Stomach (tissue), 8 donors: ENCODE measurements at regions not wholly inside any gene's neighbourhood (a gene's known extent, or its start where the extent isn't known, plus 50 kb on each side); places are given as distances from the start of the nearest gene placed in this dataset.

ENCODE experiments used
- DNase-seq, 2 donors: peaks; one replicate each; pipeline versions ENCODE4 v3.0.0 to v3.0.0-alpha.2; 2013 to 2019
- H3K27ac ChIP-seq, 5 donors: fragments of 200-600 bp in 4 of 5; sonication (generic) in 4 of 5; one replicate each; pipeline ENCODE4 v1.5.1; 2013 to 2019; ENCODE audit warnings: mild to moderate bottlenecking in 1 of 5, moderate library complexity in 1 of 5
- H3K27me3 ChIP-seq, 3 donors: fragments of 200-600 bp; sonication (generic); one replicate each; pipeline ENCODE4 v1.5.1; 2017 to 2019; ENCODE audit warnings: mixed run types in 1 of 3
- H3K36me3 ChIP-seq, 4 donors: fragments of 200-600 bp; sonication (generic); 1 replicate in 3 of 4; 2 replicates in 1 of 4; pipeline ENCODE4 v1.5.1; 2016 to 2019
- H3K4me1 ChIP-seq, 4 donors: fragments of 200-600 bp; sonication (generic); one replicate each; pipeline ENCODE4 v1.5.1; 2016 to 2019
- H3K4me3 ChIP-seq, 4 donors: fragments of 200-600 bp; sonication (generic) in 3 of 4; one replicate each; pipeline ENCODE4 v1.5.1; 2016 to 2019; ENCODE audit warnings: mild to moderate bottlenecking in 1 of 4
- H3K9me3 ChIP-seq, 4 donors: fragments of 200-600 bp; sonication (generic); one replicate each; pipeline ENCODE4 v1.5.1; 2016 to 2019
- EP300 ChIP-seq: sonication (generic); formaldehyde crosslinking; IDR thresholded peaks from one replicate; pipeline ENCODE4 v1.6.1; 2017; ENCODE audit warnings: antibody characterized with exemption
- POLR2A ChIP-seq, 4 donors: fragments of 450-650 bp; IDR thresholded peaks; one replicate each; pipeline ENCODE4 v1.6.1; 2016; ENCODE audit warnings: antibody characterized with exemption in 4 of 4, control low read depth in 2 of 4, mild to moderate bottlenecking in 1 of 4, moderate library complexity in 1 of 4
- POLR2AphosphoS5 ChIP-seq, 3 donors: sonication (generic); formaldehyde crosslinking; IDR thresholded peaks; one replicate each; pipeline ENCODE4 v1.6.1; 2016; ENCODE audit warnings: antibody characterized with exemption in 3 of 3
- WGBS, 5 donors: extraction: QIAGEN DNeasy Blood & Tissue Kit in 3 of 5; methylation state at CpG; one replicate each; pipeline versions ENCODE4 v1.1.5 to v1.1.7; 2013 to 2018; 5-methylcytosine and 5-hydroxymethylcytosine counted together
- intact Hi-C: fragments of 100-400 bp; cut with DNase I; formaldehyde crosslinking; loops from one replicate; pipeline ENCODE4 v1.15.1; 2023; ENCODE audit warnings: low total_unique reads
- TF ChIP-seq, protein P1 (sequence below), 7 experiments: fragments of 450-650 bp in 4 of 7; fragments of 200-600 bp in 3 of 7; sonication (generic) in 3 of 7; IDR thresholded peaks; one replicate each; pipeline ENCODE4 v1.5.1; 2016 to 2019; ENCODE audit warnings: antibody characterized with exemption in 7 of 7, control low read depth in 2 of 7, mild to moderate bottlenecking in 1 of 7
- donor health status: healthy with polysubstance abuse.
- donor health status: Bipolar disorder and iron deficiency.
- donor health status: healthy.

- no peak for TF ChIP-seq EP300
- TF ChIP-seq, protein P1, sequence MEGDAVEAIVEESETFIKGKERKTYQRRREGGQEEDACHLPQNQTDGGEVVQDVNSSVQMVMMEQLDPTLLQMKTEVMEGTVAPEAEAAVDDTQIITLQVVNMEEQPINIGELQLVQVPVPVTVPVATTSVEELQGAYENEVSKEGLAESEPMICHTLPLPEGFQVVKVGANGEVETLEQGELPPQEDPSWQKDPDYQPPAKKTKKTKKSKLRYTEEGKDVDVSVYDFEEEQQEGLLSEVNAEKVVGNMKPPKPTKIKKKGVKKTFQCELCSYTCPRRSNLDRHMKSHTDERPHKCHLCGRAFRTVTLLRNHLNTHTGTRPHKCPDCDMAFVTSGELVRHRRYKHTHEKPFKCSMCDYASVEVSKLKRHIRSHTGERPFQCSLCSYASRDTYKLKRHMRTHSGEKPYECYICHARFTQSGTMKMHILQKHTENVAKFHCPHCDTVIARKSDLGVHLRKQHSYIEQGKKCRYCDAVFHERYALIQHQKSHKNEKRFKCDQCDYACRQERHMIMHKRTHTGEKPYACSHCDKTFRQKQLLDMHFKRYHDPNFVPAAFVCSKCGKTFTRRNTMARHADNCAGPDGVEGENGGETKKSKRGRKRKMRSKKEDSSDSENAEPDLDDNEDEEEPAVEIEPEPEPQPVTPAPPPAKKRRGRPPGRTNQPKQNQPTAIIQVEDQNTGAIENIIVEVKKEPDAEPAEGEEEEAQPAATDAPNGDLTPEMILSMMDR (IDR thresholded peaks at IDR 0.05) = no peak
- no peak for TF ChIP-seq POLR2AphosphoS5 (IDR thresholded peaks at IDR 0.05)
- no peak for TF ChIP-seq POLR2A (IDR thresholded peaks at IDR 0.05)
- Histone ChIP-seq H3K27me3 (no peaks in the 10 kb centered on the region), H3K36me3 (no peaks in the 10 kb centered on the region), H3K27ac (peak overlapping the region in 1 of 5 donors; percentile 3), H3K9me3 (peaks cover 0 to 19% (median 4%) of the 10 kb centered on the region in 4 donors), H3K4me3 (no peak overlapping the region), H3K4me1 (peaks cover 0 to 12% (median 0%) of the 10 kb centered on the region in 4 donors)
- intact Hi-C loops = no loop called here
- DNase-seq = peak in 1 of 2 donors; percentile 30
- 42 to 67% (median 46%) methylated on average over 10 of the region's 10 CpGs for WGBS, 5 donors
Measured at GRCh38 chr14:89603938-89604480, 187.0 kb upstream of the FOXN3 start.

DNA sequence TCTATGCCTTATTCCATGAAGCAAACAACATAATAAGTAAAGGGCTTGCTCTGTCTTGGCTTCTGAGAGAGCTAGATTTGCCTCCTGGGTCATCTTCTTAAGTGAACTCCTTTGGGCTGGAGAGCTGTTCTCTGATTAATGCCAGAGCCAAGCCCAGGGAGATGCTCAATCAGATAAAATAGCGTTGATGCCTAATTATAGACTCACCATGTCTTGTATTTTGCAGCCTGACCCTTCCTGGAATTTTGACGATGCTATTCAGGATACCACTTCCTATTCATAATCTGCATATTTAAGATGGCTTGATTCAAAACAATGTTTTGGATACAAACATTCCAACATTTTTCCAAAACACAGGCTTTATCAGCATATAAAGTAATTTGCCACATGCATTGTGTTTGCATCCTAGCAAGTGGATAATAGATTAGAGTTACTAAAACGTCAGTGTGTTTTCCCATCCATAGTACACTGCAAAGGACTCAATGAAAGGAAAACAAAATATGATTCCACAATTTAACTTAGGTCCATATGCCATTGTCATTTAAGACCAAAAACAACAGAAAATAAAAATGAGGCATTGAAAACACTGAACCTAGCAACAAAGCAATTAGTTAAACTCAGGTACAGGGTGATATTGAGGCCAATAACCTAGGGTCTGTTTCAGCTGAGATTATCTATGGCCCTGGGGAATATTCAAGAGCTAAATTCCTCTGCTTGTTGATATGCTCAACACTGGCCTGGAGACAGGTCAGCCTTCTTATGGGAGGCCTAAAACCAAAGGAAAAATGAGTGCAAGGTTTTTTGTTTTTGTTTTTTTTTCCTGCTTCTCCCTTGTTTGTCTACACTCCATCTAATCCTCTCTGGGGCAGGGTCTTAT, 184.2 kb upstream of the FOXN3 start:
- no peak for DNase-seq
- 57 to 76% (median 66%) methylated on average over 3 of the region's 3 CpGs for WGBS, 5 donors
- Histone ChIP-seq H3K4me1 (peaks cover 0 to 12% (median 0%) of the 10 kb centered on the region in 4 donors), H3K36me3 (no peaks in the 10 kb centered on the region), H3K27me3 (no peaks in the 10 kb centered on the region), H3K27ac (no peak overlapping the region), H3K9me3 (peaks cover 9 to 36% (median 17%) of the 10 kb centered on the region in 4 donors), H3K4me3 (no peak overlapping the region)
- TF ChIP-seq POLR2A (IDR thresholded peaks at IDR 0.05) (no peak), EP300 (no peak), POLR2AphosphoS5 (IDR thresholded peaks at IDR 0.05) (no peak)
- TF ChIP-seq, protein P1 (IDR thresholded peaks at IDR 0.05) = no peak
- intact Hi-C loops = no loop called here

DNA sequence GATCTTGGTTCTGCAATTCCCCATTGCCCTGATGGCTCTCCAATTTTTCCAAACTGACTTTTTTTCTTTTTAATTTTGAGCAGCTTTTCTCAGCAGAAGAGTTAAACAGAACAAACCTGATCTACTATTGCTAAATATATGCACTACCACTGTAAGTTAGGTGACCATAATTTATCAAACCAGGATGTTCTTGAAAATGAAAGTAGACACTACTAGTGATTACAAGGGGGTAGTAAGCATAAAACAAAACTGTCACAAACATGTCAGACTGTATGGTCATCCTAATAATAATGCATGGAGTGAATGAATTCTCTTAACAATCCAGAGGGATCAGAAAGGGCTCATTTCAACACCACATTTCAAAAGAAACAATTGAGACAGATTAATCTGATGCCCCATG, 183.0 kb upstream of the FOXN3 start:
- Histone ChIP-seq H3K9me3 (peaks cover 9 to 30% (median 17%) of the 10 kb centered on the region in 4 donors), H3K4me3 (no peak overlapping the region), H3K27ac (no peak overlapping the region), H3K36me3 (no peaks in the 10 kb centered on the region), H3K4me1 (peaks cover 0 to 12% (median 0%) of the 10 kb centered on the region in 4 donors), H3K27me3 (no peaks in the 10 kb centered on the region)
- intact Hi-C loops = no loop called here
- TF ChIP-seq POLR2A (IDR thresholded peaks at IDR 0.05) (no peak), POLR2AphosphoS5 (IDR thresholded peaks at IDR 0.05) (no peak), EP300 (no peak)
- TF ChIP-seq, protein P1 (IDR thresholded peaks at IDR 0.05) = no peak
- DNase-seq = no peak

DNA sequence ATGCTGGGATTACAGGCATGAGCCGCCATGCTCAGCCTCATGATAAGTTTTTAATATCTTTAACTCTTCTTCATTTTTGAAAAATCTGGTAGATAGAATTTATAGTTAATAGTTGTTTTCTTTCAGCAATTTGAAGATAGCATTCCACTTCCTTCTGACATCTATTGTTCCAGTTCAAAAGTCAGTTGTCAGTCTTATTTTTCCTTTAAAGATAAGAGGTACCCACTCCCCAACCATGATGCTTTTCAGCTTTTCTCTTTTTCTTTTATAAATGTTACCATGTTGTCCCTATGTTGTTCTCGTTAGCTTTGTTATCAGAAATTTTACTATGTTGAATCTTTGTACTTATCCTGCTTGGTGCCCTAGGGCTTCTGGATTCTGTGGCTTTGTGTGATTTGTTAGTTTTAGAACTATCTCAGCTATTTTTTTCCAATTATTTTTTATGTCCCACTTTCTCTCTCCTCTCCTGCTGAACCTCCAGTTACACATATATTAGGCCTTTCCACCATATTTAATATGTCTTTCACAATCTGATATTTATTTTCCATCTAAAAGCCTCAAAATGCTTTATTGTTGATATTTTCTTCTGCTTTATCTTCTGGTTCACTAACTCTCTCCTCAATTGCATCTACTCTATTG, 181.6 kb upstream of the FOXN3 start:
- 96 to 100% (median 98%) methylated on average over 2 of the region's 2 CpGs for WGBS, 5 donors
- intact Hi-C loops = no loop called here
- Histone ChIP-seq H3K9me3 (peaks cover 9 to 30% (median 17%) of the 10 kb centered on the region in 4 donors), H3K4me3 (no peak overlapping the region), H3K27me3 (no peaks in the 10 kb centered on the region), H3K27ac (no peak overlapping the region), H3K36me3 (peaks cover 0 to 4% (median 0%) of the 10 kb centered on the region in 4 donors), H3K4me1 (peaks cover 0 to 5% (median 0%) of the 10 kb centered on the region in 4 donors)
- DNase-seq = no peak
- TF ChIP-seq POLR2A (IDR thresholded peaks at IDR 0.05) = no peak
- TF ChIP-seq, protein P1 (IDR thresholded peaks at IDR 0.05) = no peak
- no peak for TF ChIP-seq EP300
- no peak for TF ChIP-seq POLR2AphosphoS5 (IDR thresholded peaks at IDR 0.05)
